Liver (tissue), 3 donors: ENCODE measurements at regions not wholly inside any gene's neighbourhood (a gene's known extent, or its start where the extent isn't known, plus 50 kb on each side); places are given as distances from the start of the nearest gene placed in this dataset.

Source experiments
- FOXA1 ChIP-seq: IDR thresholded peaks from 2 replicates; pipeline ENCODE4 v1.6.1; 2016; ENCODE audit warnings: antibody characterized with exemption
- HNF4G ChIP-seq: IDR thresholded peaks from 2 replicates; pipeline ENCODE4 v1.6.1; 2016; ENCODE audit warnings: antibody characterized with exemption
- JUND ChIP-seq, 2 donors: IDR thresholded peaks; 2 replicates each; pipeline ENCODE4 v1.6.1; 2016; ENCODE audit warnings: antibody characterized with exemption in 2 of 2
- NR2F2 ChIP-seq: IDR thresholded peaks from 2 replicates; pipeline ENCODE4 v1.6.1; 2016; ENCODE audit warnings: antibody characterized with exemption
- RAD21 ChIP-seq, 2 donors: IDR thresholded peaks; 2 replicates each; pipeline ENCODE4 v1.6.1; 2016; ENCODE audit warnings: antibody characterized with exemption in 2 of 2, mild to moderate bottlenecking in 2 of 2
- SP1 ChIP-seq: IDR thresholded peaks from 2 replicates; pipeline ENCODE4 v1.6.1; 2018; ENCODE audit warnings: antibody characterized with exemption, mild to moderate bottlenecking
- TAF1 ChIP-seq: conservative IDR thresholded peaks from 2 replicates; pipeline ENCODE4 v1.6.1; 2016; ENCODE audit warnings: antibody characterized with exemption, mild to moderate bottlenecking
- YY1 ChIP-seq: IDR thresholded peaks from 2 replicates; pipeline ENCODE4 v1.6.1; 2016; ENCODE audit warnings: antibody characterized with exemption, mild to moderate bottlenecking
- TF ChIP-seq, protein P1 (sequence below): IDR thresholded peaks from 2 replicates; pipeline ENCODE4 v1.6.1; 2016; ENCODE audit warnings: antibody characterized with exemption, mild to moderate bottlenecking
- TF ChIP-seq, protein P2 (sequence below): fragments of 150-350 bp; IDR thresholded peaks from 2 replicates; pipeline ENCODE4 v1.5.1; 2017; ENCODE audit warnings: improper control_type of control experiment, low read depth, low read length; ENCODE audit not compliant: missing input control
- TF ChIP-seq, protein P3 (sequence below): IDR thresholded peaks from 2 replicates; pipeline ENCODE4 v1.6.1; 2016; ENCODE audit warnings: antibody characterized with exemption
- TF ChIP-seq, protein P4 (sequence below): IDR thresholded peaks from 2 replicates; pipeline ENCODE4 v1.6.1; 2016; ENCODE audit warnings: antibody characterized with exemption
- TF ChIP-seq, protein P5 (sequence below): IDR thresholded peaks from 2 replicates; pipeline ENCODE4 v1.6.1; 2016; ENCODE audit warnings: antibody characterized with exemption
- donor health status: healthy.
- donor health status: healthy.

DNA sequence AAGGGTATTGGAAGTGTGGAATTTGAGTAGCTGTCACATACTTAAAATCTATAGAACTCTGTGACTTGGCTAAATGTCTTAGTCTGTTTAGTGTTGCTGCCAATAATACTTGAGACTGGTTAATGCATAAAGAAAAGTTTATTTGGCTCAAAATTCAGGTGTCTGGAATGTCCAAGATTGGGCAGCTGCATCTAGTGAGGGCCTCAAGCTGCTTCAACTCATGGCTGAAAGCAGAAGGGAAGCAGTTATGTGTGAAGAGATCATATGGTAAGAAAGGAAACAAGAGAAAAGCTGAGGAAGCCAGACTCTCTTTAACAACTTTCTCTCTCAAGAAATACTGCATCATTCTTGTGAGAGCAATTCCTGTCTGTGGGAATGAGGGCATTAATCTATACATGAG, 1043.3 kb upstream of the CDH6 start:
- TF ChIP-seq NR2F2 (no peak), FOXA1 (no peak), YY1 (no peak), SP1 (no peak), HNF4G (no peak), JUND (IDR thresholded peaks at IDR 0.05) (no peak), TAF1 (no peak), RAD21 (IDR thresholded peaks at IDR 0.05) (no peak)
- TF ChIP-seq, protein P1, sequence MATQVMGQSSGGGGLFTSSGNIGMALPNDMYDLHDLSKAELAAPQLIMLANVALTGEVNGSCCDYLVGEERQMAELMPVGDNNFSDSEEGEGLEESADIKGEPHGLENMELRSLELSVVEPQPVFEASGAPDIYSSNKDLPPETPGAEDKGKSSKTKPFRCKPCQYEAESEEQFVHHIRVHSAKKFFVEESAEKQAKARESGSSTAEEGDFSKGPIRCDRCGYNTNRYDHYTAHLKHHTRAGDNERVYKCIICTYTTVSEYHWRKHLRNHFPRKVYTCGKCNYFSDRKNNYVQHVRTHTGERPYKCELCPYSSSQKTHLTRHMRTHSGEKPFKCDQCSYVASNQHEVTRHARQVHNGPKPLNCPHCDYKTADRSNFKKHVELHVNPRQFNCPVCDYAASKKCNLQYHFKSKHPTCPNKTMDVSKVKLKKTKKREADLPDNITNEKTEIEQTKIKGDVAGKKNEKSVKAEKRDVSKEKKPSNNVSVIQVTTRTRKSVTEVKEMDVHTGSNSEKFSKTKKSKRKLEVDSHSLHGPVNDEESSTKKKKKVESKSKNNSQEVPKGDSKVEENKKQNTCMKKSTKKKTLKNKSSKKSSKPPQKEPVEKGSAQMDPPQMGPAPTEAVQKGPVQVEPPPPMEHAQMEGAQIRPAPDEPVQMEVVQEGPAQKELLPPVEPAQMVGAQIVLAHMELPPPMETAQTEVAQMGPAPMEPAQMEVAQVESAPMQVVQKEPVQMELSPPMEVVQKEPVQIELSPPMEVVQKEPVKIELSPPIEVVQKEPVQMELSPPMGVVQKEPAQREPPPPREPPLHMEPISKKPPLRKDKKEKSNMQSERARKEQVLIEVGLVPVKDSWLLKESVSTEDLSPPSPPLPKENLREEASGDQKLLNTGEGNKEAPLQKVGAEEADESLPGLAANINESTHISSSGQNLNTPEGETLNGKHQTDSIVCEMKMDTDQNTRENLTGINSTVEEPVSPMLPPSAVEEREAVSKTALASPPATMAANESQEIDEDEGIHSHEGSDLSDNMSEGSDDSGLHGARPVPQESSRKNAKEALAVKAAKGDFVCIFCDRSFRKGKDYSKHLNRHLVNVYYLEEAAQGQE: no peak
- TF ChIP-seq, protein P2, sequence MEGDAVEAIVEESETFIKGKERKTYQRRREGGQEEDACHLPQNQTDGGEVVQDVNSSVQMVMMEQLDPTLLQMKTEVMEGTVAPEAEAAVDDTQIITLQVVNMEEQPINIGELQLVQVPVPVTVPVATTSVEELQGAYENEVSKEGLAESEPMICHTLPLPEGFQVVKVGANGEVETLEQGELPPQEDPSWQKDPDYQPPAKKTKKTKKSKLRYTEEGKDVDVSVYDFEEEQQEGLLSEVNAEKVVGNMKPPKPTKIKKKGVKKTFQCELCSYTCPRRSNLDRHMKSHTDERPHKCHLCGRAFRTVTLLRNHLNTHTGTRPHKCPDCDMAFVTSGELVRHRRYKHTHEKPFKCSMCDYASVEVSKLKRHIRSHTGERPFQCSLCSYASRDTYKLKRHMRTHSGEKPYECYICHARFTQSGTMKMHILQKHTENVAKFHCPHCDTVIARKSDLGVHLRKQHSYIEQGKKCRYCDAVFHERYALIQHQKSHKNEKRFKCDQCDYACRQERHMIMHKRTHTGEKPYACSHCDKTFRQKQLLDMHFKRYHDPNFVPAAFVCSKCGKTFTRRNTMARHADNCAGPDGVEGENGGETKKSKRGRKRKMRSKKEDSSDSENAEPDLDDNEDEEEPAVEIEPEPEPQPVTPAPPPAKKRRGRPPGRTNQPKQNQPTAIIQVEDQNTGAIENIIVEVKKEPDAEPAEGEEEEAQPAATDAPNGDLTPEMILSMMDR: no peak
- TF ChIP-seq, protein P3, sequence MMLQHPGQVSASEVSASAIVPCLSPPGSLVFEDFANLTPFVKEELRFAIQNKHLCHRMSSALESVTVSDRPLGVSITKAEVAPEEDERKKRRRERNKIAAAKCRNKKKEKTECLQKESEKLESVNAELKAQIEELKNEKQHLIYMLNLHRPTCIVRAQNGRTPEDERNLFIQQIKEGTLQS: no peak
- TF ChIP-seq, protein P4, sequence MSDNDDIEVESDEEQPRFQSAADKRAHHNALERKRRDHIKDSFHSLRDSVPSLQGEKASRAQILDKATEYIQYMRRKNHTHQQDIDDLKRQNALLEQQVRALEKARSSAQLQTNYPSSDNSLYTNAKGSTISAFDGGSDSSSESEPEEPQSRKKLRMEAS: no peak
- TF ChIP-seq, protein P5, sequence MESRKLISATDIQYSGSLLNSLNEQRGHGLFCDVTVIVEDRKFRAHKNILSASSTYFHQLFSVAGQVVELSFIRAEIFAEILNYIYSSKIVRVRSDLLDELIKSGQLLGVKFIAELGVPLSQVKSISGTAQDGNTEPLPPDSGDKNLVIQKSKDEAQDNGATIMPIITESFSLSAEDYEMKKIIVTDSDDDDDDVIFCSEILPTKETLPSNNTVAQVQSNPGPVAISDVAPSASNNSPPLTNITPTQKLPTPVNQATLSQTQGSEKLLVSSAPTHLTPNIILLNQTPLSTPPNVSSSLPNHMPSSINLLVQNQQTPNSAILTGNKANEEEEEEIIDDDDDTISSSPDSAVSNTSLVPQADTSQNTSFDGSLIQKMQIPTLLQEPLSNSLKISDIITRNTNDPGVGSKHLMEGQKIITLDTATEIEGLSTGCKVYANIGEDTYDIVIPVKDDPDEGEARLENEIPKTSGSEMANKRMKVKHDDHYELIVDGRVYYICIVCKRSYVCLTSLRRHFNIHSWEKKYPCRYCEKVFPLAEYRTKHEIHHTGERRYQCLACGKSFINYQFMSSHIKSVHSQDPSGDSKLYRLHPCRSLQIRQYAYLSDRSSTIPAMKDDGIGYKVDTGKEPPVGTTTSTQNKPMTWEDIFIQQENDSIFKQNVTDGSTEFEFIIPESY: no peak
